H1 (cell line): ENCODE measurements at regions not wholly inside any gene's neighbourhood (a gene's known extent, or its start where the extent isn't known, plus 50 kb on each side); places are given as distances from the start of the nearest gene placed in this dataset.

ENCODE experiments used
- CTCF ChIA-PET: fragments of 300-600 bp; sonication (Branson Sonifier 250); formaldehyde crosslinking; loops from one replicate; lab custom pipeline; 2021; ENCODE audit not compliant: partially characterized antibody; lab: Charles Lee
- POLR2A ChIA-PET: fragments of 300-600 bp; sonication (Branson Sonifier 250); formaldehyde crosslinking; loops from one replicate; lab custom pipeline; 2021; ENCODE audit warnings: inconsistent platforms; ENCODE audit not compliant: partially characterized antibody; lab: Charles Lee
- DNase-seq, 2 experiments: peaks; one replicate each; pipeline versions ENCODE4 v3.0.0 to v3.0.0-alpha.2; 2010 to 2022; ENCODE audit warnings: low spot score in 2 of 2, low read depth in 1 of 2, mixed read lengths in 1 of 2
- FAIRE-seq: peaks from 2 replicates; lab custom pipeline; 2011; peaks lifted over from hg19 to GRCh38; lab: Jason Lieb, UNC
- H2AFZ ChIP-seq: 2 replicates; pipeline ENCODE4 v1.8.1; 2012; ENCODE audit warnings: low read length, inconsistent platforms
- H2AK5ac ChIP-seq: 2 replicates; pipeline ENCODE4 v1.6.1; 2013; ENCODE audit warnings: low read depth, low read length
- H2BK120ac ChIP-seq: replicated peaks from 2 replicates; pipeline ENCODE3; 2013; ENCODE audit warnings: low read depth, low read length, inconsistent platforms
- H2BK12ac ChIP-seq: 2 replicates; pipeline ENCODE4 v1.6.1; 2013; ENCODE audit warnings: low read depth, low read length
- H2BK15ac ChIP-seq: 2 replicates; pipeline ENCODE4 v1.6.1; 2013; ENCODE audit warnings: low read length
- H2BK20ac ChIP-seq: 2 replicates; pipeline ENCODE4 v1.6.1; 2013; ENCODE audit warnings: low read length
- H2BK5ac ChIP-seq: 2 replicates; pipeline ENCODE4 v1.6.1; 2013; ENCODE audit warnings: low read depth, low read length
- H3K14ac ChIP-seq: 2 replicates; pipeline ENCODE4 v1.6.1; 2013; ENCODE audit warnings: inconsistent platforms; ENCODE audit not compliant: insufficient read length
- H3K18ac ChIP-seq: 2 replicates; pipeline ENCODE4 v1.6.1; 2013; ENCODE audit warnings: low read length; ENCODE audit errors: extremely low read depth
- H3K23ac ChIP-seq: 2 replicates; pipeline ENCODE4 v1.6.1; 2013; ENCODE audit warnings: inconsistent platforms; ENCODE audit not compliant: insufficient read length
- H3K23me2 ChIP-seq: 2 replicates; pipeline ENCODE4 v1.6.1; 2013; ENCODE audit warnings: low read depth, low read length
- H3K27ac ChIP-seq: 2 replicates; pipeline ENCODE4 v1.6.1; 2011; ENCODE audit warnings: low read depth, low read length, inconsistent platforms
- H3K27me3 ChIP-seq, 4 experiments: replicated peaks in 1 of 4; 1 replicate in 1 of 4; 2 replicates in 3 of 4; pipeline versions ENCODE4 v1.6.1 to v1.8.1; 2011 to 2013; ENCODE audit warnings: low read length in 3 of 4, mild to moderate bottlenecking in 3 of 4, inconsistent platforms in 2 of 4, mixed read lengths in 2 of 4, moderate library complexity in 1 of 4; ENCODE audit not compliant: control insufficient read depth in 3 of 4, insufficient read depth in 3 of 4; ENCODE audit errors: extremely low read depth in 1 of 4
- H3K36me3 ChIP-seq, 4 experiments: 2 replicates each; pipeline versions ENCODE4 v1.6.1 to v1.8.1; 2011 to 2013; ENCODE audit warnings: mild to moderate bottlenecking in 4 of 4, low read length in 3 of 4, moderate library complexity in 2 of 4, control low read depth in 1 of 4, inconsistent platforms in 1 of 4; ENCODE audit not compliant: insufficient read depth in 4 of 4, control insufficient read depth in 2 of 4
- H3K4ac ChIP-seq: replicated peaks from 2 replicates; pipeline ENCODE3; 2013; ENCODE audit warnings: low read length, low read depth, mixed read lengths, inconsistent platforms; ENCODE audit not compliant: insufficient read length
- H3K4me1 ChIP-seq, 4 experiments: replicated peaks in 1 of 4; 1 replicate in 1 of 4; 2 replicates in 3 of 4; pipeline versions ENCODE4 v1.6.1 to v1.8.1; 2011 to 2013; ENCODE audit warnings: low read length in 3 of 4, inconsistent platforms in 2 of 4, mixed read lengths in 1 of 4; ENCODE audit not compliant: insufficient read depth in 4 of 4, control insufficient read depth in 3 of 4
- H3K4me2 ChIP-seq, 2 experiments: 2 replicates each; pipeline versions ENCODE4 v1.6.1 to v1.8.1; 2011 to 2013; ENCODE audit warnings: low read depth in 2 of 2, low read length in 2 of 2, control low read depth in 1 of 2, inconsistent platforms in 1 of 2, mild to moderate bottlenecking in 1 of 2; ENCODE audit not compliant: insufficient read depth in 1 of 2
- H3K4me3 ChIP-seq, 4 experiments: fragments of 200-600, 300-600 bp in 1 of 4; sonication (generic), shearing (Covaris generic), sonication (Bioruptor Twin) in 1 of 4; 2 replicates each; pipeline versions ENCODE4 v1.5.1 to v1.8.1; 2011 to 2016; ENCODE audit warnings: low read length in 4 of 4, low read depth in 3 of 4, control low read depth in 2 of 4, inconsistent platforms in 2 of 4, mild to moderate bottlenecking in 2 of 4, mixed read lengths in 1 of 4, moderate library complexity in 1 of 4; ENCODE audit not compliant: insufficient read depth in 2 of 4; ENCODE audit errors: extremely low read depth in 1 of 4
- H3K56ac ChIP-seq: replicated peaks from 2 replicates; pipeline ENCODE3; 2013; ENCODE audit warnings: low read depth, mild to moderate bottlenecking, mixed read lengths, low read length, inconsistent platforms; ENCODE audit not compliant: insufficient read length
- H3K79me1 ChIP-seq: 2 replicates; pipeline ENCODE4 v1.6.1; 2013; ENCODE audit warnings: low read depth, low read length, control low read depth
- H3K79me2 ChIP-seq, 2 experiments: 2 replicates each; pipeline versions ENCODE4 v1.6.1 to v1.8.1; 2012 to 2013; ENCODE audit warnings: low read length in 2 of 2, mild to moderate bottlenecking in 2 of 2, inconsistent platforms in 1 of 2; ENCODE audit not compliant: insufficient read depth in 2 of 2, control insufficient read depth in 1 of 2
- H3K9ac ChIP-seq, 4 experiments: replicated peaks in 1 of 4; 1 replicate in 1 of 4; 2 replicates in 3 of 4; pipeline versions ENCODE4 v1.6.1 to v1.8.1; 2011 to 2013; ENCODE audit warnings: low read depth in 3 of 4, low read length in 3 of 4, control low read depth in 2 of 4, mild to moderate bottlenecking in 2 of 4, moderate library complexity in 2 of 4, inconsistent platforms in 1 of 4; ENCODE audit errors: extremely low read depth in 1 of 4
- H3K9me3 ChIP-seq, 2 experiments: 2 replicates each; pipeline versions ENCODE4 v1.6.1 to v1.8.1; 2012 to 2013; ENCODE audit warnings: mild to moderate bottlenecking in 2 of 2, moderate library complexity in 2 of 2, control low read depth in 1 of 2, inconsistent platforms in 1 of 2, low read depth in 1 of 2, low read length in 1 of 2, mixed read lengths in 1 of 2; ENCODE audit not compliant: insufficient read depth in 2 of 2
- H4K20me1 ChIP-seq, 2 experiments: replicated peaks in 1 of 2; 2 replicates each; pipeline versions ENCODE3 to v1.8.1; 2011 to 2013; ENCODE audit warnings: inconsistent platforms in 2 of 2, low read length in 2 of 2, mild to moderate bottlenecking in 1 of 2; ENCODE audit not compliant: insufficient read depth in 2 of 2, control insufficient read depth in 1 of 2
- H4K5ac ChIP-seq: 2 replicates; pipeline ENCODE4 v1.6.1; 2013; ENCODE audit warnings: low read length, low read depth, mixed read lengths, inconsistent platforms; ENCODE audit not compliant: insufficient read length
- H4K8ac ChIP-seq: 2 replicates; pipeline ENCODE4 v1.8.0; 2013; ENCODE audit warnings: mild to moderate bottlenecking, moderate library complexity, low read length, inconsistent platforms; ENCODE audit not compliant: insufficient read depth; ENCODE audit errors: extremely low read depth
- H4K91ac ChIP-seq: replicated peaks from 2 replicates; pipeline ENCODE3; 2013; ENCODE audit warnings: low read length, mixed read lengths, inconsistent platforms; ENCODE audit not compliant: insufficient read length
- ATF2 ChIP-seq: IDR thresholded peaks from 2 replicates; pipeline ENCODE4 v1.6.1; 2012; ENCODE audit warnings: low read length, inconsistent platforms
- BCL11A ChIP-seq, 2 experiments: IDR thresholded peaks; one replicate each; pipeline ENCODE4 v1.6.1; 2011; ENCODE audit warnings: low read depth in 2 of 2, low read length in 2 of 2, mild to moderate bottlenecking in 2 of 2
- BRCA1 ChIP-seq: IDR thresholded peaks from 2 replicates; pipeline ENCODE4 v1.6.1; 2012; ENCODE audit warnings: low read depth, low read length, improper control_type of control experiment
- CBX8 ChIP-seq: fragments of 300-800, 300-1000 bp; sonication (generic); IDR thresholded peaks from 2 replicates; pipeline ENCODE4 v1.7.1; 2016; ENCODE audit warnings: low read depth, low read length, borderline replicate concordance
- CTBP2 ChIP-seq: IDR thresholded peaks from 2 replicates; pipeline ENCODE4 v1.7.0; 2011; ENCODE audit warnings: borderline replicate concordance, mild to moderate bottlenecking, moderate library complexity, mixed read lengths, low read length; ENCODE audit not compliant: insufficient read depth, insufficient read length
- EP300 ChIP-seq, 2 experiments: IDR thresholded peaks; 1 replicate in 1 of 2; 2 replicates in 1 of 2; pipeline ENCODE4 v1.6.1; 2011 to 2012; ENCODE audit warnings: low read depth in 2 of 2, low read length in 2 of 2, mild to moderate bottlenecking in 2 of 2, borderline replicate concordance in 1 of 2, inconsistent platforms in 1 of 2, moderate library complexity in 1 of 2
- FOSL1 ChIP-seq: IDR thresholded peaks from 2 replicates; pipeline ENCODE4 v1.6.1; 2011; ENCODE audit warnings: mild to moderate bottlenecking, low read depth, low read length, moderate library complexity; ENCODE audit not compliant: insufficient read depth
- POLR2AphosphoS5 ChIP-seq: IDR thresholded peaks from 2 replicates; pipeline ENCODE4 v1.6.1; 2011; ENCODE audit warnings: low read depth, low read length
- POU5F1 ChIP-seq: IDR thresholded peaks from 2 replicates; pipeline ENCODE4 v1.6.1; 2011; ENCODE audit warnings: low read depth, mild to moderate bottlenecking, low read length, moderate library complexity
- RXRA ChIP-seq: IDR thresholded peaks from 2 replicates; pipeline ENCODE4 v1.6.1; 2011; ENCODE audit warnings: low read depth, mild to moderate bottlenecking, low read length, moderate library complexity; ENCODE audit not compliant: insufficient read depth
- SIN3A ChIP-seq, 2 experiments: IDR thresholded peaks in 1 of 2; conservative IDR thresholded peaks in 1 of 2; 2 replicates each; pipeline ENCODE4 v1.6.1; 2011 to 2012; ENCODE audit warnings: low read length in 2 of 2, improper control_type of control experiment in 1 of 2, low read depth in 1 of 2, mild to moderate bottlenecking in 1 of 2
- SP2 ChIP-seq: IDR thresholded peaks from 2 replicates; pipeline ENCODE4 v1.6.1; 2012; ENCODE audit warnings: mild to moderate bottlenecking, low read length, inconsistent platforms
- TCF12 ChIP-seq: IDR thresholded peaks from 2 replicates; pipeline ENCODE4 v1.6.1; 2011; ENCODE audit warnings: low read depth, mild to moderate bottlenecking, low read length
- WGBS, 2 experiments: shearing (Covaris generic) in 1 of 2; methylation state at CpG; one replicate each; pipeline versions ENCODE4 v1.1.6 to v1.1.7; 2013 to 2015; ENCODE audit warnings: low lambda C conversion rate in 2 of 2, mixed read lengths in 2 of 2, inconsistent platforms in 1 of 2, low coverage in 1 of 2, missing lambda C conversion rate in 1 of 2; ENCODE audit not compliant: insufficient replicate concordance in 2 of 2, insufficient coverage in 1 of 2, insufficient read length in 1 of 2; ENCODE audit errors: extremely low coverage in 1 of 2, missing lambda C conversion rate in 1 of 2; 5-methylcytosine and 5-hydroxymethylcytosine counted together

DNA sequence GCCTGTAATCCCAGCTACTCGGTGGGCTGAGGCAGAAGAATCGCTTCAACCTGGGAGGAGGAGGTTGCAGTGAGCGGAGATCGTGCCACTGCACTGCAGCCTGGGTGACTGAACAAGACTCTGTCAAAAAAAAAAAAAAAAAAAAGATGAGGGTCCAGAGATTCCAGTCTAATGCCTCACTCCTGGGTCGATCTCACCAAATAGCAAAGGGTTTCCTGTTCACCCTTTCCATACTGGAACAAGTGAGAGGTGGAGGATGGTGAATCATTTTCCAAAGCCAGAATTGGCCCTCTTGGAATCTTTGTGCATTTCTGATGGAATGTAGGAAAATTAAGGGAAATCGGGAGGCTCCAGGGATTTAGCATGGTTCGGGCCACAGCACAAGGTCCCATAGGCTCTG, 58.1 kb upstream of the ZNF648 start:
- no peak overlapping the region for H2BK120ac ChIP-seq
- H3K23ac ChIP-seq = no peak overlapping the region
- no peak overlapping the region for H2AK5ac ChIP-seq
- H3K79me2 ChIP-seq = no peaks in the 10 kb centered on the region
- H2AFZ ChIP-seq = no peak overlapping the region
- no peak overlapping the region for H4K91ac ChIP-seq
- no peak overlapping the region for H3K9ac ChIP-seq
- H3K4me1 ChIP-seq = no peaks in the 10 kb centered on the region
- ChIA-PET CTCF (interaction anchor here (0.6 to 9.7 kb wide), 7 partner anchors 11 to 277 kb away, joined by 3 to 56 read pairs (median 4); no protein-coding TSS in a partner anchor), POLR2A (no interaction called here)
- H3K18ac ChIP-seq = no peak overlapping the region
- no peaks in the 10 kb centered on the region for H3K9me3 ChIP-seq
- no peak overlapping the region for H4K8ac ChIP-seq
- H3K23me2 ChIP-seq = no peaks in the 10 kb centered on the region
- no peaks in the 10 kb centered on the region for H3K36me3 ChIP-seq
- no peaks in the 10 kb centered on the region for H3K79me1 ChIP-seq
- no peak overlapping the region for H2BK12ac ChIP-seq
- DNase-seq = no peak
- H3K56ac ChIP-seq = no peak overlapping the region
- no peak overlapping the region for H2BK20ac ChIP-seq
- no peak overlapping the region for H3K27ac ChIP-seq
- no peaks in the 10 kb centered on the region for H3K27me3 ChIP-seq
- FAIRE-seq = no peak
- no peak overlapping the region for H4K5ac ChIP-seq
- H3K14ac ChIP-seq = no peak overlapping the region
- H4K20me1 ChIP-seq = no peaks in the 10 kb centered on the region
- no peak overlapping the region for H3K4ac ChIP-seq
- no peak overlapping the region for H2BK15ac ChIP-seq
- WGBS, 2 experiments = 82% methylated on average over 7 of the region's 7 CpGs; no CpG with 5 or more reads in 1 of the 2 experiments
- H3K4me3 ChIP-seq = no peak overlapping the region
- no peak overlapping the region for H2BK5ac ChIP-seq
- no peak overlapping the region for H3K4me2 ChIP-seq
- TF ChIP-seq FOSL1 (no peak), BCL11A (IDR thresholded peaks at IDR 0.05; ENCODE audit: low read depth in 2 of 2, low read length in 2 of 2) (no peak), BRCA1 (no peak), SIN3A (conservative IDR thresholded peaks at IDR 0.05 in 1 of 2, IDR thresholded peaks at IDR 0.05 in 1 of 2; ENCODE audit: low read depth in 1 of 2, low read length in 2 of 2) (no peak), RXRA (no peak), TCF12 (no peak), POLR2AphosphoS5 (no peak), SP2 (no peak), CTBP2 (no peak), ATF2 (no peak), CBX8 (no peak), POU5F1 (no peak), EP300 (IDR thresholded peaks at IDR 0.05; ENCODE audit: borderline replicate concordance in 1 of 2, low read depth in 2 of 2, low read length in 2 of 2) (no peak)
